GM23248 (cell line): ENCODE measurements at regions not wholly inside any gene's neighbourhood (a gene's known extent, or its start where the extent isn't known, plus 50 kb on each side); places are given as distances from the start of the nearest gene placed in this dataset.

ENCODE experiments used
- EZH2 ChIP-seq: fragments of 200-600 bp; sonication (generic); IDR thresholded peaks from 2 replicates; pipeline ENCODE4 v1.6.1; 2018; ENCODE audit warnings: antibody characterized with exemption, mild to moderate bottlenecking; ENCODE audit not compliant: insufficient read depth, poor library complexity, severe bottlenecking
- EZH2phosphoT487 ChIP-seq: fragments of 200-600 bp; sonication (generic); IDR thresholded peaks from 2 replicates; pipeline ENCODE4 v1.6.1; 2018; ENCODE audit warnings: antibody characterized with exemption, moderate library complexity, mild to moderate bottlenecking, low read depth; ENCODE audit not compliant: insufficient read depth

DNA sequence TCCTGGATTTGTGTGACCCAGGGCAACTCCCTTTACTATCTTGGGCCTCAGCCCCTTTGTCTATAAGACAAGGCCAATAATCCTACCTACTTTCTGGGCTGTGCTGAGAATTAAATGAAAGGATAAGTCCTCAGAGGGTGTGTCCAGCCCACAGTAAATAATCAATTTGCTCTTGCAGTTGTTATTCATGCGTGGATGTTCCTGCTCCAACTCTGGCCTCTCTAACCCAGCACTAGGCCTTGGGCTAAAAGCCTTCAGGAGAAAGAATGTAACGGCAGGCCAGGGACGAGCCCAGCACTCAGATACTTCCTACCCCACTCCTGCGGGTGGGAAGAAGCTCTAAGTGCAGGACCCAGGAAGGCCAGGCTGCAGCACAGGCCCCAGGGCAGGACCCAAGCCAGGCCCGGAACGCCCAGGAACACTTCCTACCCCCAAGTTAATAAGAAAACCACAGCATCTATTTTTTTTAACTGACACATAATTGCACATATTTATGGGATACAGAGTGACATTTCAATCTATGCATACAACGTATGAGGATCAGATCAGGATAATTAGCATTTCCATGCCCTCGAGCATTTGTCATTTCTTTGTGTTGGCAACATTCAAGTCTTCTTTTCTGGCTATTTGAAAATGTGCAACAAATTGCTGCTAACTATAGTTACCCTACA lies 179.6 kb upstream of the RBPJ start:
- TF ChIP-seq EZH2phosphoT487 (no peak), EZH2 (no peak)
